Posterior cingulate gyrus (tissue), 11 donors: ENCODE measurements at regions not wholly inside any gene's neighbourhood (a gene's known extent, or its start where the extent isn't known, plus 50 kb on each side); places are given as distances from the start of the nearest gene placed in this dataset.

Source experiments
- DNase-seq, 10 donors: peaks; one replicate each; pipeline versions ENCODE4 v3.0.0 to v3.0.0-alpha.2; 2020 to 2021; ENCODE audit warnings: mixed read lengths in 3 of 10
- intact Hi-C: fragments of 100-400 bp; cut with DNase I; formaldehyde crosslinking; loops from one replicate; pipeline ENCODE4 v1.15.1; 2023

DNA sequence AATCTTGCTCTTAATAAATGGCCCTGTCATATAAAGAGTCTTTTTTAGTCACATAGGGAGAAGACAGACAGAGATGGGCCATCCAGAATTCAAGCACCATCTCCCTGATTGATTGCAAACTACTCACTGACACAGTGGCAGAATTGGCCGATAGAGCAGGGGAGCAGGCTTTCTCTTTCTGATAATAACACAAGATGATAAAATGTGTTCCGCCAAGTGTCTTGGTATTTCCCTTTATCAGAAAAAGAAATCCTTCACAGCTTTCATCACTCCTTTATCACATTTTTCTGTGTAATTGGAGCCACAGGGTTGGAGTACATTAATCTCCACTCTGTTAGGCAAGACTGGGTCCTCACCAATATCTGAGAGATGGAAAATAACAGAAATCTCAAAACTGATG is 406.0 kb downstream of the TMEM135 start:
- intact Hi-C loops: no loop called here

DNA sequence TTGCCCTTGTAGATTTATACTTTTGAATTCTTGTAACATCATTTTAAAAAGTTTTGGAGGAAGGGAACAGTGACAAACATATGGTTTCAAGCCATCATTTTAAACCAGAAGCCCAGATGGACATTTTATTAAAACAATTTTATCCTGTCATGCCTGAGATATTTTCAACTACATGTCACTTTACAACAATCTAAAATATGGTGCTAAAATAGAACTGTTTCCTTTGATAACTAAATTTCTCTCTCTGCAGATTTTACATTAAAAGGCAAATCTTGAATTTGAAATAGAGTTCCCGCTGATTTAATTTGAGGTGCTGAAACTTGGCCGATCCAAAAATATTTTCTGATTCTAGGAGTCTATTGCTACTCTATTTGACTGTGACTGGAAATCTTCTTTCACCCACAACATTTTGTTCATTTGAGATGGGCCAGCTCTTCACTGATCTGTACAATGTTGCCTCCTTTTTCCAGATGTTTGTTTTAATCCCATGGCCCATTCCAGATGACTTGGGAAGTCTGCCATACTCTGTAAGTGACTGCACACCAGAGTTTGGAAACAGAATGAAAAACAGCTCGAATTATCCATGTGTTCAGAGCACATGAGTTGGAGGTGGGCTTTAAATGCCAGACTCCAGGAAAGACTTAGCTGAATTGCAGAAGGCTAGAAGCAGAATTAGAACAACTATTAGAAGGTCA is 402.5 kb downstream of the TMEM135 start:
- intact Hi-C loops: no loop called here
- DNase-seq: no peak

More for the DNA sequence above, 406.0 kb downstream of the TMEM135 start:
- no peak for DNase-seq

DNA sequence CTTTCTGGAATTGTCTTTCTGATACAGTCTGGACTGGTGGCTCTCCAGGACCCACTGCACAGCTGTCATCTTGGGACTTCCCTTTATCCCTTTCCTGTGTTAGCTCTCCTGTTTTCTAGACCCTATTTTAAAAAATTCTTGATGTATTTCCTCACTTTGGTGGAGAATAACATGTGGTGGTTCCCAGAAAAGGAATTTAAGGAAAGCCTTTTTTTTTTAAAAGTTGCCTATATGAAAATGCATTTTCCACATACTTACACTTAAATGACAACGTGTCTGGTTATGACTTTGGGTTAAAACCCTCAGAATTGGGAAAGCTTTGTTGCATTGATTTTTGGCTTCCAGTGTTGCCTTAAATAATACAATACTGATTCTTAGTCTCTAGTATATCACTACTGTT is 400.7 kb downstream of the TMEM135 start:
- intact Hi-C loops: no loop called here
- no peak for DNase-seq

- DNase-seq: no peak
- intact Hi-C loops: no loop called here
Observed at GRCh38 chr11:87437844-87438223, 400.1 kb downstream of the TMEM135 start.

DNA sequence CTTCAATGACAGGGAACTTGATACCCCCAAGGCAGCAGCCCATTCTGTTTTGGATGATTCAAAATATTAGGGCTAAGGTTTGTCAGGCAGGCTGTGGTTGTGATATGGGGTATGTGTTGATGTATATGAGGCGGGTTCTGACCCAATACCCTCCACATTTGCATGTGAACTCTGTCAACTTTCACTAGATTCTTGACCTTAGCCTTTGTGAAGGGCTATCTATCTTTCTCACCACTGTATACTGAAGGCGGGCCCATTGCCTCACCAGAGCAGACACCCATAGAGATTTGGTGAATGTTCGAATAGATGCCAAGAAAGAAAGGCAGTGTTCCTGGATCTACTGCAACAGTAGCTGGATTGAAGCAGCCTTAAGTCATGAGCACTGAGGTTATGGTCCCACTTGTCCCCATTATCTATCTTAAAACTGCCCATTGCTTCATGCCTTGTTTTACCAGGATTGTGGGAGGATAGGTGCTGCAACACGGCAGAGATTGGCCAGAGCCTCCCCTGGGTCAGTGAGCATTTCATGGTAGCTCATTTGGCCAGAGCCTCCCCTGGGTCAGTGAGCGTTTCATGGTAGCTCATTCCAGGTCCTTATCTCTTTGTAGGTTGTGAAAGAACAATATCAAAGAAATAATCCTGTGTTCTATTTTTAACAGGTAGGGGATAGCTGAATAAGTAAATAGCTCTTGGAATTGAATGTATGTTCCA is 399.6 kb downstream of the TMEM135 start:
- intact Hi-C loops: no loop called here
- no peak for DNase-seq

DNA sequence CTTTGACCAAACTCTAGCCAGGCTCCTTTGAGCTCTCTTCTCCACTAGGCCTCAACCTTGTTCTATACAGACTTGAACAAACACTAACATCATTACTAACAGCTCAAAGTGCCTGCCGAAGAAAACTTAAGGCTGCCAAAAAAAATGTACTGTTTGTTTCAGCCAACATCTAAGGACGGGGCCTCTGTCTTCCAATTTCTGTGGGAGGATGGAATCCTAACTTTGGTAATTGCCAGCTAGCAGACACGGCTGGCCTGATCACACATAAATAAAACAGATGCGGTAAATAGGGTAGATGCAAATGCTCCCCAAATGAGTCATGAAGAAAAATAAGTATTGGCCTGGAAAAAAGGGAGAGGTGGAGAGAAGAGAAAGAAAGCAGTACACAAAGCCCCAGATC is 394.3 kb downstream of the TMEM135 start:
- no peak for DNase-seq

DNA sequence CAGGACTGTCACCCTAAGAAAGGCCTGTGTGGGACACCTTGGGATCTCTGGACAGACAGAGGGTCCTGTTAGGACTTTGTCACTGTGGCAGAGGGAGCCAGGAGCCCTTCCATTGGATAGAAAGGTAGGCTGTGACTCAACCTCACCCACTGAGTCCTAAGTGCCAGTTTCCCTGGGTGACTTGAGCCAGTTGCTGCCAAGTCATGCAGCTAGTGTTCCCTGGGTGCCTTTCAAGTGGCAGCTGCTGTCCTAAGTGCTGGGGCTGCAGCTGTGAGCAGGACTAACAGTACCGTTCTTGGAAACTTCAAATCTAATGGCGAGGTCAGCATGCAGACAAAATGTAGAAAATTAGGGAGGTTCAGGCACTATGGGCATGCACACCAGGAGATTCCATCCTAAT is 393.7 kb downstream of the TMEM135 start:
- intact Hi-C loops: no loop called here
- no peak for DNase-seq

More for the DNA sequence above, 394.3 kb downstream of the TMEM135 start:
- intact Hi-C loops: no loop called here

DNA sequence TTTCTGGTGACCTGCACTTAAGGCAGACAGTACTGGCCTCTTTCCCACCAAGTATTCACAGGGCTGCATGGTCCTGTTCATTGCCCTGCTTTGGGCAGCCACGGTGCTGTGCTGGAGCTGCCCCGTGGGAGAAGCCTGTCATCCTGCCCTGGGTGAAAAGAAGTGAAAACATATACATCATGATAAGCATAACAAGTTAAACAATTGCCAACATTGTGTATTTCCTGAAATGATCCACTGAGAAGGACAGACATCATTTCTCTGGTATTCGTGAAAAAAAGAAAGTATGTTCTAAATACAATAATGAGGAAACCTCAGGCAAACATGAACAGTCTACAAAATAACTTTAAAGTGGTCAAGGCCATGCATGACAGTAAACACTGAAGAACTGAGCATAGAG is 393.1 kb downstream of the TMEM135 start:
- DNase-seq: no peak
- intact Hi-C loops: no loop called here

DNA sequence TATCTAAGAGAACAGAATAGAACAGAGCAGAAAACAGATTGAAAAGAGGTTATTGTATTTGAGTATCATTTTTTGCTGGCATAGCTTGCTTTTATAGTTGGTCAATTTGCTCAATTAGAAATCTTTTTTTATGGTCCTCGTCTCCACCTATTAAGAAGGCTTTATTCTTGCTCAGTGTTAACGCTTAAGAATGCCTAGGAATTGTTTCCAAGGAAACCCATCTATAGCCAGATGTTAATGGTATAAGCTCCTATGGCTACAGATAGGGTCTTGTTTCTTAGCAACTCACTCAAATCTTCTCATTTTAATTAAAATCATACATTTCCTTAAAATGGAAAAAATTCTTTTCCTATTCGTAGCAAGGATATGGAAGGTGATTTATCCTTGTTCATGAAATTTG is 392.3 kb downstream of the TMEM135 start:
- intact Hi-C loops: no loop called here

DNA sequence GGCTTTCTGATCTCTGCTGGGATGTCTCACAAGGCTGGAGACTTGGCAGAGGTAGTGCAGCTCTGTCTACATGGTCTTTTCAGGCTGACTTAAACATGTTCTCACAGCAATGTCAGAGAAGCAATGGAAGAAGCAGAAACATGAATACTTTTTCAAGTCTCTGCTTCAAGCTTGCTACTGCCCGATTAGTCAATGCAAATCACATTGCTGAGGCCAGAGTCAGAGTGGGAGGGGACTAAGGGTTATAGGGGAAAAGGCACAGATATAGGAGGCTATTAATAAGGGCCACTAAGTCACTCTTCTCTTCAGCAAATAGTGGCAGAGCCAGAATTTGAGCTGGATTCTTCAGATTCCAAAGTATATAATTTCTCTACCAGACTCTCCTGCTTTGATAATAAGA is 390.5 kb downstream of the TMEM135 start:
- DNase-seq: no peak
- intact Hi-C loops: no loop called here

More for the DNA sequence above, 392.3 kb downstream of the TMEM135 start:
- no peak for DNase-seq

- DNase-seq: no peak
- intact Hi-C loops: no loop called here
Observed at GRCh38 chr11:87425943-87426342, 388.2 kb downstream of the TMEM135 start.

DNA sequence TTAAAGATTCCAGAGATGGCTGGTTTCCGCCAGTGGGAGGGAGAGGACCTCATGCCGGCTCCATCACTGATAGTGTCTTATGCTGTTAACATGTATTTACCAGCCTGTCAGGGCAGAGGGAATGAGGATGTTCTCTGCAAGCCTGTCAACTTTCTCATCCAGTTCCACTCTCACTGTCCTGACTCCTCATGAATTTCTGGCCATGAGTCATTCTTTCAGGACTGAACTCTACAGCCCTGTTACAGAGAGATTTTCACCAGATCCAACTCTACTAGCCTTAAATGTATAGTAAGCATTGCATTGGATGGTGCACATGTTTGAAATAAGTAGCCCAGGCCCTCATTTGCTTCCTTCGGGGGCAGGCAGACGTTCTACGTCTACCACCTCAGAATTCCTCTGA is 387.7 kb downstream of the TMEM135 start:
- DNase-seq: no peak

GRCh38 chr11:87423161-87423560 is 385.4 kb downstream of the TMEM135 start:
- intact Hi-C loops: no loop called here
- DNase-seq: no peak

More for the DNA sequence above, 387.7 kb downstream of the TMEM135 start:
- intact Hi-C loops: no loop called here

DNA sequence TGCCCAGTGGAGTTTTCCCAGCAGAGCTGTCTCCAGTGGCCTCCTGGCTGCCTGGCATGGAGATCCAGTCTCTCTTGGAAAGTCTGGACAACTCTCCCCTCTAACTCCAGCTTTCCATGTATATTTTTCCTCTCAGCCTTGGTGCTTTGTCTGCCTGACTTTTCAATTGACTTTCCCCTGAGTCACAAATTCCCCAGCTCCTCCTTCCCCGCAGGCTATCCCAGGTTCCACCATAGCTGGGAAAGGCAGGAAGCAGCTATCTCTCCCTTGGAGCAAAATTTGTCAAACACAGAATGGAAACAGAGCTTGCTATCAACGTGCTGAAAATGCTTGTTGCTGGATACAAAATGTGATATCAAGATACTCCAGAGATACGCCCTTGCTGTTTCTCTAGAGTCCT is 384.8 kb downstream of the TMEM135 start:
- no peak for DNase-seq
- intact Hi-C loops: no loop called here

GRCh38 chr11:87421422-87421821 is 383.7 kb downstream of the TMEM135 start:
- intact Hi-C loops: loop anchor here (1.0 to 2.0 kb wide), 2 partner anchors 69 to 481 kb away; no protein-coding TSS in a partner anchor
- DNase-seq: peak in 1 of 10 donors; percentile 14

- intact Hi-C loops: loop anchor here (1.0 kb wide), 1 partner anchor 66 kb away; no protein-coding TSS in a partner anchor
Observed at GRCh38 chr11:87417951-87418350, 380.2 kb downstream of the TMEM135 start.

GRCh38 chr11:87405843-87406242 is 368.1 kb downstream of the TMEM135 start:
- no peak for DNase-seq

More at GRCh38 chr11:87417951-87418350, 380.2 kb downstream of the TMEM135 start:
- no peak for DNase-seq

DNA sequence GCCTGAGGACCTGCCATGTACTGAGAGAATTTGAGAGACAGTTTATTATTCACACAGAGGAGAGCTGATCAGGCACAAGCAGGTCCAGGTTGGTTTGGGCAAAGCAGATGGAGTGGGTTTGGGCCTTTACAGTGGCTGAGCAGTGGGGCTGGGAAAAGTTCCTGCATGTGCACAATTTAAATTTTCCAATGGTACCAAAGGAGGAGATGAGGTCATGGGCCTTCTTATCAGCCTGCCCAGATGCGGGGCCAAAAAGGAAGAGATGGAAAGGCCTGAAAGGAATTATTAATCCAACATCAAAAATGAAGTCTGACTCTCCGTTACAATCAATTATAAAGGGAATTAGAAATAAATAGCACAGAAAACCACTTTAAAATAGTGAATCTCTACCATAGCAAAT is 367.6 kb downstream of the TMEM135 start:
- no peak for DNase-seq
- intact Hi-C loops: no loop called here

More at GRCh38 chr11:87405843-87406242, 368.1 kb downstream of the TMEM135 start:
- intact Hi-C loops: no loop called here

GRCh38 chr11:87401653-87402052 is 363.9 kb downstream of the TMEM135 start:
- no peak for DNase-seq
- intact Hi-C loops: no loop called here

DNA sequence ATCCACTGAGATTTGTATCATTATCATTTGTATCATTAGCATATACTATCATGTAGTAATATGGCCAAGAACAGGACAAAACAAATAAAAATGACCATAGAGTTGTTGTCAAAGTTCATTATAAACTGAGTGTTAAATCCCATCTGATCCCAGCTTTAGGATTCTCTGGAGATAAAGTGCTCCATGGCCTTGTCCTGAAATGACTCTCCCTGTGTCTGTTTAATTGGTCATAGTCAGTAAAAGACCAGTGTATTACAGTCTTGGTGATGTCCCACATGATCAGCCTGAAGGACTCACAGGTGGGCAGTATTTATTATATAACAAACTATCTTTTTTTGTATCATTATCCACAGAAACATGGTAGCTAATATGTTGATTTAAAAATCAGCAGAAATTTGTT is 361.6 kb downstream of the TMEM135 start:
- intact Hi-C loops: no loop called here
- DNase-seq: no peak

DNA sequence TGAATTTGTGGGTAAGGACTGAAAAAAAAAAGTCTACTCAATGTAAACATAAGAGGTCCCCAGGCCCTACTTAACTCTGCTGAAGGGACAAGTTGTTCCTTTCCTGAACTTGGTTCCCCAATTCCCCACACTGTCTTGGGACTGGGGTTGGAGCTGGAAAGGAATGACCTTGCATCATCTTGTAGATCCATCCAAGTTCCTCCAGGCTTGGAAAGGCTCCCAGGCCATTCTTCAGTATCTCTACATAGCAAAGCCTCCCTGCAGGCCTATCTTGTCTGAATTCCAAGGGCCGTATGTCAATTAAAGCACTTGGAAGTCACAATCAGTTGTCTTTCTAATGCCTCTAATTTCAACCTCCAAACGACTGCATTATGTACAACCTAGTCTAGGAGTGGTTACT is 361.2 kb downstream of the TMEM135 start:
- intact Hi-C loops: no loop called here
- no peak for DNase-seq
